K562 (cell line): ENCODE measurements at regions not wholly inside any gene's neighbourhood (a gene's known extent, or its start where the extent isn't known, plus 50 kb on each side); places are given as distances from the start of the nearest gene placed in this dataset.
"Not testable (repeated sequence)": the region's sequence is repeated elsewhere in the genome, so short reads cannot be mapped to it uniquely, and the experiment has no call there.

ENCODE experiments used
- ATAC-seq: fragments of 200-7000 bp; cut with Tn5 transposase; 3 replicates; pipeline ENCODE4 v1.9.1; 2020; ENCODE audit warnings: moderate library complexity
- BruUV-seq: library from RNA; stranded (reverse); fragments of 400-500 nt; replicated peaks from 2 replicates; lab custom pipeline; 2021; lab: Mats Ljungman, UMichigan
- CTCF ChIA-PET: fragments of 300-600 bp; formaldehyde crosslinking; extraction: SDS; loops from one replicate; lab custom pipeline; 2021; ENCODE audit warnings: low intra/inter-chr PET ratio; lab: Yijun Ruan, JAX
- POLR2A ChIA-PET: fragments of 300-600, 350-650 bp; sonication (Branson Sonifier 250); formaldehyde crosslinking; extraction: SDS; loops from one replicate; lab custom pipeline; 2021; ENCODE audit warnings: antibody characterized with exemption, inconsistent platforms; lab: Yijun Ruan, JAX
- DNase-seq, 4 experiments: peaks; one replicate each; pipeline versions ENCODE4 v3.0.0 to v3.0.0-alpha.2; 2011 to 2018; ENCODE audit warnings: low spot score in 3 of 4, mixed read lengths in 3 of 4; ENCODE audit errors: extremely low read depth in 1 of 4
- FAIRE-seq: peaks from 2 replicates; lab custom pipeline; 2011; peaks lifted over from hg19 to GRCh38; lab: Jason Lieb, UNC
- H2AFZ ChIP-seq: 2 replicates; pipeline ENCODE4 v1.6.0; 2011; ENCODE audit warnings: low read depth, low read length, control low read depth, inconsistent platforms
- H3K27ac ChIP-seq: fragments of 200-600 bp; 3 replicates; pipeline ENCODE4 v1.8.0; 2011; ENCODE audit warnings: low read depth, mild to moderate bottlenecking, control low read depth, inconsistent platforms, low read length, moderate library complexity, mixed read lengths; ENCODE audit errors: extremely low read depth
- H3K27me3 ChIP-seq, 2 experiments: fragments of 300-600 bp in 1 of 2; 2 replicates in 1 of 2; 3 replicates in 1 of 2; pipeline versions ENCODE4 v1.6.0 to v1.8.0; 2011; ENCODE audit warnings: inconsistent platforms in 2 of 2, low read length in 2 of 2, mild to moderate bottlenecking in 1 of 2, mixed read lengths in 1 of 2, moderate library complexity in 1 of 2; ENCODE audit not compliant: control insufficient read depth in 2 of 2, insufficient read depth in 2 of 2
- H3K36me3 ChIP-seq: fragments of 300-600 bp; 3 replicates; pipeline ENCODE4 v1.8.0; 2011; ENCODE audit warnings: mild to moderate bottlenecking, low read length, inconsistent platforms; ENCODE audit not compliant: control insufficient read depth, insufficient read depth
- H3K4me1 ChIP-seq, 2 experiments: fragments of 200-600 bp in 1 of 2; replicated peaks in 1 of 2; 2 replicates in 1 of 2; 3 replicates in 1 of 2; pipeline versions ENCODE4 v1.5.1 to v1.8.0; 2011; ENCODE audit warnings: inconsistent platforms in 2 of 2, low read length in 2 of 2, mild to moderate bottlenecking in 1 of 2, mixed read lengths in 1 of 2, moderate library complexity in 1 of 2; ENCODE audit not compliant: control insufficient read depth in 2 of 2, insufficient read depth in 2 of 2
- H3K4me2 ChIP-seq: 2 replicates; pipeline ENCODE4 v1.6.1; 2011; ENCODE audit warnings: low read length, control low read depth, inconsistent platforms, mixed read lengths; ENCODE audit not compliant: insufficient read depth
- H3K4me3 ChIP-seq: fragments of 200-600 bp; sonication (generic), shearing (Covaris generic); 2 replicates; pipeline ENCODE4 v1.5.1; 2016; ENCODE audit warnings: control low read depth, inconsistent platforms
- H3K79me2 ChIP-seq: fragments of 200-600 bp; 3 replicates; pipeline ENCODE4 v1.8.0; 2011; ENCODE audit warnings: low read length, inconsistent platforms; ENCODE audit not compliant: control insufficient read depth, insufficient read depth
- H3K9ac ChIP-seq, 2 experiments: 2 replicates each; pipeline versions ENCODE4 v1.6.0 to v1.6.1; 2011; ENCODE audit warnings: low read depth in 2 of 2, low read length in 2 of 2, control low read depth in 1 of 2, inconsistent platforms in 1 of 2, mild to moderate bottlenecking in 1 of 2, mixed read lengths in 1 of 2; ENCODE audit not compliant: insufficient read depth in 1 of 2
- H3K9me1 ChIP-seq: one replicate; pipeline ENCODE4 v1.6.0; 2011; ENCODE audit warnings: inconsistent platforms, mild to moderate bottlenecking, low read length, moderate library complexity; ENCODE audit not compliant: control insufficient read depth, insufficient read depth
- H3K9me3 ChIP-seq: replicated peaks from 2 replicates; pipeline ENCODE4 v1.5.1; 2011; ENCODE audit warnings: low read depth, low read length, inconsistent platforms; ENCODE audit not compliant: control insufficient read depth, insufficient read depth
- H4K20me1 ChIP-seq: replicated peaks from 2 replicates; pipeline ENCODE4 v1.6.1; 2011; ENCODE audit warnings: low read length, inconsistent platforms, mixed read lengths; ENCODE audit not compliant: control insufficient read depth, insufficient read depth
- ADNP ChIP-seq: fragments of 200-800 bp; sonication (Bioruptor generic); IDR thresholded peaks from 2 replicates; pipeline ENCODE4 v1.6.1; 2016; ENCODE audit warnings: missing genetic modification characterization, missing compliant biosample characterization
- BCOR ChIP-seq: fragments of 450-650 bp; IDR thresholded peaks from 2 replicates; pipeline ENCODE4 v1.6.1; 2016
- RBM25 ChIP-seq: fragments of 200-400 bp; formaldehyde crosslinking; IDR thresholded peaks from 2 replicates; pipeline ENCODE4 v1.6.1; 2018; ENCODE audit warnings: low read length, low read depth, moderate library complexity; ENCODE audit not compliant: severe bottlenecking
- WGBS: fragments of 100-300 bp; shearing (Covaris generic); methylation state at CpG from one replicate; pipeline ENCODE4 v1.1.6; 2016; ENCODE audit warnings: low coverage, mixed read lengths; ENCODE audit not compliant: insufficient coverage; ENCODE audit errors: missing lambda C conversion rate; 5-methylcytosine and 5-hydroxymethylcytosine counted together
- in situ Hi-C: fragments of 300-500 bp; cut with MboI; formaldehyde crosslinking; loops from 4 replicates; pipeline ENCODE4 v1.15.0; 2018; ENCODE audit warnings: inconsistent platforms, mixed read lengths
- intact Hi-C: fragments of 100-400 bp; cut with micrococcal nuclease; formaldehyde crosslinking; loops from 2 replicates; pipeline ENCODE4 v1.14.2; 2022

DNA sequence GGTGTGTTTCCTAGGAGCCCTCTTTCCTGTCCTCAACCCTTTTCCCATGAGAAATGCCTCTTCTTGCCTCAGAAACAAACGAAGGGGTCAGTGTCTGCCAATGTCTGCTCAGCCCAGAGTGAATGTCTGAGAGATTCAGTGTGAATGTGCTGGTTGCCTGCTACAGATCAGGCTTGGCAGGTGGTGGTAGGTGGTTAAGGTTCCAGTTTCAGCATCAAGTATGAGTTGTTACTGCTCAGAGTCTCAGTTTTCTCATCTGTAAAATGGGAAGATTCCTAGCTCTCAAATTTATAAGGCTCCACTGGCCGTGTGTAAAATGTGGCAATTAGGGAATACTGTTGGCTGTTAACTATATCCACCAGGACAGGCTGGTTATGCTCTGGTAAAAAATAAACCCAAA, 96.3 kb upstream of the PLGLB2 start:
- H3K4me3 ChIP-seq, H4K20me1 ChIP-seq, H3K27ac ChIP-seq, H3K27me3 ChIP-seq, intact Hi-C loops, H3K9me1 ChIP-seq, H3K4me1 ChIP-seq, BruUV-seq, POLR2A ChIA-PET, H3K4me2 ChIP-seq, CTCF ChIA-PET, ATAC-seq, in situ Hi-C loops, H3K9me3 ChIP-seq, H3K79me2 ChIP-seq, H2AFZ ChIP-seq, H3K36me3 ChIP-seq, DNase-seq, FAIRE-seq, H3K9ac ChIP-seq: not testable (repeated sequence)
- WGBS: 84% methylated on average over 2 of the region's 2 CpGs
- TF ChIP-seq BCOR (peak; percentile 42; the same call in 1 of the 2 replicates), ADNP (tag) (0 out of 2 replicates have a peak, but pooled peaks have one; percentile 27), RBM25 (peak; percentile 56)

DNA sequence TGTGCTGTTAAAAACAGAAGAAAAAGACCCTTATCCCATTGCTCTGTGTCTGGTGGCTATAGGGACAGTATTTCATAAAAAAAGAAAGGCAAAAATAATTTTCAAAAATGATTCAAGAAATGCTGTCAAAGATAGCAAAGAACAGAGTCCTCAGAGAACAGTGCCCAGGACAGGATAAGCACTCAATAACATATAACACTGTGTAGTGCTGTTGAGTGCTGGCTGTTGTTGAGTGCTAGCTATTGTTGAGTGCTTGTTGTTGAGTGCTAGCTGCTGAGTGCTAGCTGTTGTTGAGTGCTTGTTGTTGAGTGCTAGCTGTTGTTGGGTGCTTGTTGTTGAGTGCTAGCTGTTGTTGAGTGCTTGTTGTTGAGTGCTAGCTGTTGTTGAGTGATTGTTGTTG, 94.5 kb upstream of the PLGLB2 start:
- H3K27ac ChIP-seq, DNase-seq, H3K9ac ChIP-seq, H3K79me2 ChIP-seq, POLR2A ChIA-PET, ATAC-seq, H3K4me1 ChIP-seq, BruUV-seq, H2AFZ ChIP-seq, intact Hi-C loops, H3K36me3 ChIP-seq, in situ Hi-C loops, H3K9me1 ChIP-seq, H3K27me3 ChIP-seq, H3K4me2 ChIP-seq, H3K4me3 ChIP-seq, H3K9me3 ChIP-seq, CTCF ChIA-PET, H4K20me1 ChIP-seq: not testable (repeated sequence)
- peak; percentile 15 for FAIRE-seq

GRCh38 chr2:87654136-87654814, 93.6 kb upstream of the PLGLB2 start:
- ATAC-seq, POLR2A ChIA-PET, DNase-seq, H3K9me1 ChIP-seq, H3K27me3 ChIP-seq, H3K4me2 ChIP-seq, H3K36me3 ChIP-seq, H3K9me3 ChIP-seq, in situ Hi-C loops, H3K4me3 ChIP-seq, H2AFZ ChIP-seq, intact Hi-C loops, CTCF ChIA-PET, H3K79me2 ChIP-seq, H3K27ac ChIP-seq, H3K4me1 ChIP-seq, H3K9ac ChIP-seq, FAIRE-seq, BruUV-seq, H4K20me1 ChIP-seq: not testable (repeated sequence)
- WGBS: 58% methylated on average over 5 of the region's 7 CpGs
